Keratinocyte (primary cell): ENCODE measurements at regions not wholly inside any gene's neighbourhood (a gene's known extent, or its start where the extent isn't known, plus 50 kb on each side); places are given as distances from the start of the nearest gene placed in this dataset.
"Not testable (repeated sequence)": the region's sequence is repeated elsewhere in the genome, so short reads cannot be mapped to it uniquely, and the experiment has no call there.

Experiments
- CTCF ChIP-seq, 3 experiments: IDR thresholded peaks in 1 of 3; conservative IDR thresholded peaks in 1 of 3; optimal IDR thresholded peaks in 1 of 3; 2 replicates in 2 of 3; 3 replicates in 1 of 3; pipeline versions ENCODE3 to v1.5.1; 2011; ENCODE audit warnings: low read length in 3 of 3, mild to moderate bottlenecking in 3 of 3, moderate library complexity in 2 of 3, control low read depth in 1 of 3, inconsistent platforms in 1 of 3; ENCODE audit not compliant: insufficient read depth in 2 of 3; ENCODE audit errors: extremely low read depth in 1 of 3
- EZH2 ChIP-seq: IDR thresholded peaks from one replicate; pipeline ENCODE4 v1.6.1; 2012; ENCODE audit warnings: inconsistent platforms, mild to moderate bottlenecking, low read length, moderate library complexity

GRCh38 chr5:27836704-27837103 is 798.3 kb upstream of the CDH9 start:
- not testable (repeated sequence) for TF ChIP-seq CTCF (optimal IDR thresholded peaks at IDR 0.05 in 1 of 3, IDR thresholded peaks at IDR 0.05 in 1 of 3, conservative IDR thresholded peaks at IDR 0.05 in 1 of 3; ENCODE audit: extremely low read depth in 1 of 3, insufficient read depth in 2 of 3, low read length in 3 of 3); EZH2
